Right hindlimb (tissue), 1 donor: ENCODE measurements at regions not wholly inside any gene's neighbourhood (a gene's known extent, or its start where the extent isn't known, plus 50 kb on each side); places are given as distances from the start of the nearest gene placed in this dataset.
"Not testable (repeated sequence)": the region's sequence is repeated elsewhere in the genome, so short reads cannot be mapped to it uniquely, and the experiment has no call there.

Experiments
- DNase-seq: peaks from one replicate; pipeline ENCODE4 v3.0.0-alpha.2; 2018

GRCh38 chr6:134778431-134778830 is 171.5 kb downstream of the ALDH8A1 start:
- DNase-seq = no peak

DNA sequence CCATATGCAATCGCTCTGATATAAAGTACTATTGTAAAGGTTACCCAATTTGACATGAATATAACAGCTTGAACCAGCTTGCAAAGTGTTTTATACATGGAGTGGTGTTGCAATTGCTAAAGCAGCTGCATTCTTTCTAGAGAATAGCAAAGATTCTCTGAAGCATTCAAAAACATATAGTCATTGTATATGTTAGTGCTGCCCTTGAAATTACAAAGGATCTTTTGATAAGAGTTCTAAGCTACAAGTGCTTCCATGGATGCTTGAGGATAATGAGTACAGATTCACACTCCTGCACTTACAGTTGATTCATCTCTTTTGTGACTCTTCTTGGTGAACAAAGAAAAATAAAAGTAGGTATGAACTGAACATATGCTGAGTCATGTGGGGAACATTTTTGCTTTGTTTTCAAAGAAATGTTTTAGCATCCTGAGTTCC is 175.7 kb downstream of the ALDH8A1 start:
- DNase-seq = no peak

GRCh38 chr6:134772671-134773360 is 177.1 kb downstream of the ALDH8A1 start:
- no peak for DNase-seq

- DNase-seq = no peak
Observed at GRCh38 chr6:134768931-134769330, 181.0 kb downstream of the ALDH8A1 start.

DNA sequence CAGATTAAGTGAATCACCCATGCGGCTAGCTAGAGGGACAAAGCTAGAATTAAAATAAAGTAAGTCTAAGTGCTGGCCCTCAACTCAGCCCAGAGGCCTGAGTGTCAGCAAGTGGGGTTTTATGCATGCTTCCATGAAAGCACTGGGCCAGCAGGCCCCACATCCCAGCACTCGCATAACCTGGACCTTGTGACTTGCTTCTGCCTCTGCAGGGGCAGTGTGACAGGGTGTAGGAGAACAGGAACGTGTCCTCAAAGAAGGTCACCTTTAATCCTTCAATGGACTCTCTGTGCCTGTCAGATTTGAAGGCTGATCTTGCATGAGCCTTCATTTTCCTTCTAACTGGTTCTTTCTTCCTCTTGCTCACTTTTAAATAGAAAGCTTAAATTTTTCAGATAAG is 183.4 kb downstream of the ALDH8A1 start:
- DNase-seq = no peak

- no peak for DNase-seq
Observed at GRCh38 chr6:134764741-134765140, 185.2 kb downstream of the ALDH8A1 start.

GRCh38 chr6:134763575-134763974 is 186.3 kb downstream of the ALDH8A1 start:
- not testable (repeated sequence) for DNase-seq

DNA sequence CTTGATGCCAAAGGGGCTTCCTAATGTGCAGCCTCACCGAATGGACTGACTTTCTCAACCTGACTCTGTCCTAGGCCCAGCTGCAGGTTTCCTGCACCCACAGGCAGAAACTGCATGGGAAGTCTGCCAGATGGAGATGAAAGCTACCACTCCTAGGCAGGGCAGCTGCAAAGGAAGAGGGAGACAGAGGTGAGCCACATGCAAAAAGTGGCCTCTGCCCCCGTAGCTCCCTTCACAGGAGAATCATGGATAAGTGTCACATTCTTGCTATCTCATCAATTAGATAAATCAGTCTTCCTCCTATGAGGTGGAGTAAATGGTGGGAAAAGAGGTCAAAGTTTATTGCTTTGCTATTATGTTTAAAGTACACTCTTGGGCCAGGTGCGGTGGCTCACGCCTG is 191.3 kb downstream of the ALDH8A1 start:
- DNase-seq = no peak

DNA sequence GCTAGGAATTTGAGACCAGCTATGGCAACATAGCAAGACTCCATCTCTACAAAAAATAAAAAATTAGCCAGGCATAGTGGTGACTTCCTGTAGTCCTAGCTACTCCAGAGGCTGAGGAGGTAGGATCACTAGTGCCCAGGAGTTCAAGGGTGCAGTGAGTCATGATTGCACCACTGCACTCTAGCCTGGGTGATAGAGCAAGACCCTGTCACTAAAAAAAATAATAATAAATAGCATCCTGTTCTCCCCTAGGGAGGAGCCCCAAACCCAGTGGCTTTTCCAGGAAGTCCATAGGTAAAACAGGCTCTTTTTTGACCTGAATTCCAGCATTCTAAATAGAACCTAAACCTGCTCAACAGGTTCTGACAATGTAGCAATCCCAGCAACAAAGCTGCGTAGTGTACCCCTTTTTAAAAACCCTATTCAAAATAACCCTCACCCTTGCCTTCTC is 192.0 kb downstream of the ALDH8A1 start:
- DNase-seq = no peak

DNA sequence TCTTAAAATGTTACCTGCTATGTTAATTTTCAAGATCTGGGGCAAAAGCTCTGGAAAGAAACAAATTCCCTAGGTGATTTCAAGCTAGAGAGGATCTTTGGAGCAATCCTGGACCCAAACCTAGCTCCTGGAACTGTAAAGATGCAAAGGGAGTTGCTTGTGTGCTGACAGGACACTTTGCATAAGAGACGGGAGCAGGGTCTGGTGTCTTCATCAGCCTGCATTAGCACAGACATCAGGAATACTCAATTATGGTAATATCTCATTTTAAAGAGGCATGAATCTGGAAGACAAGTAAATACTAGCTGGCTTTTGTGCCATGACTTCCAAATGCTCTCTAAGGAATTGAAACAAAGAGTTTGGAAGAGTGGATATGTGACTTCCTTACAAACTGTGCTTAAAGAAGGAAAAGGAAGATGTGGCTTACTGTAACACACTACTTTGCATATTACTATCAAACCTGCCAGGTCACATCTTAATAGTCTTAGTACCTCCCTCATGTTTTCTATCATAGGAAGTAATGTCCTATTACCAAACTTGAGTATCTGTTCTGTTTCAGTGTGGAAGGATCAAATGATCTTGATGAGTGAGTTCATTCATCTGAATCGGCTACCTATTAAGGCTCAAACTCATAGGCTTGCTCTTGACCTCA is 193.4 kb downstream of the ALDH8A1 start:
- DNase-seq = no peak

- no peak for DNase-seq
Observed at GRCh38 chr6:134754013-134754690, 195.7 kb downstream of the ALDH8A1 start.

DNA sequence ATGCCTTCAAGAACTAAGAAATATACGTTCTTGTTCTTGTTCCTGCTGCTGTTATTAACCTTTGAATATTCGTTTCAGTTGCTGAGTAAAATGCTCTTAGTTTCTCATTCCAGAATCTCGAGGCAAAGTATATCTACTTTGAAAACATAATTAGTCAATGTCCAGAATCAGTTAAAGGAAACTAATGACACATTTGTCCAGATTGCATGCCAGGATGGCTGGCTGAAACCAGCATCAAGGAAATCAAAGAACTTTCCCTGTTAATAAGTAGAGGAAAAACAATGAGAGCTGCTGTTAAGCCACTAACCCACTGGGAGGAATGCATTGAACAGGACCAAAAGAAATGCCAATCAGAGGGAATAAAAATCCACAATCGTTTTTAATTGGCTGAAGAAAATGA is 196.9 kb downstream of the ALDH8A1 start:
- no peak for DNase-seq

GRCh38 chr6:134752445-134752844 is 197.5 kb downstream of the ALDH8A1 start:
- no peak for DNase-seq

GRCh38 chr6:134750669-134751068 is 199.2 kb downstream of the ALDH8A1 start:
- DNase-seq = no peak

DNA sequence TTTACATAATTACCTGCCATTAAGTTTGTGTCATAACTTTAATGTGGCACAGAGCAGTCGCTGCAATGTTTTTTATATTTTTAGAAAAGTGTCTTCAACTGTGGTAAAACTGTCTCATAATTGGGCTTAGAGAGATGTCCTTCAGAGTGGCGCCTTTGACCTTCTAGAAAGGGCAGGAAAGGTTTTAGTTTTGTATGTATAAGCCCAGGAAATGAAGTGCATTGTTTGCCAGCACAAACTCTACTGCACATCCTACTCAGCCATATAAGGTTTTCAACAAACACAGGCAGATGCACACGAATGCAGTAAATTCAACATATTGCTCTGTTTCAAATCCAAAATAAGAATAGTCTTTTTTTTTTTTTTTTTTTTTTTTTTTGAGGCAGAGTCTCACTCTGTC is 201.4 kb downstream of the ALDH8A1 start:
- no peak for DNase-seq

- not testable (repeated sequence) for DNase-seq
Observed at GRCh38 chr6:134747197-134747596, 202.7 kb downstream of the ALDH8A1 start.

DNA sequence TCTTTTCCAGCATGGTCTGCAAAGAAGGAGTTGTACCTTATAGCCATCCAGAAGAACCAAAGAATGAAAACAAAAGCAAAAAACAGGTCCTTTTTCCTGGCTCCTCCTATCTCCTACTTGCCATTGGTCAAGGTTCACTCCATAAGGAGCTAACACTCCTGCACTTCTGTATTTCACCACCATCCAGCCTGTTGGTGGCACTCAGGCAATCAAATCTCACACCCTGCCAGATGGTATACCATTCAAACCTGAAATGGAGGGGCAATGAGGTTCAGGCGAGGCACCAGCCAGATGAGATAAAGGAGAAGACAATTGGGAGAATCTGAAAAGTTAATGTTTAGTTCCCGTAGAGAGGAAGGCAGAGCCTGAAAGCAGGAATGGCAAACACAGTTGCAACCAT is 203.8 kb downstream of the ALDH8A1 start:
- no peak for DNase-seq

DNA sequence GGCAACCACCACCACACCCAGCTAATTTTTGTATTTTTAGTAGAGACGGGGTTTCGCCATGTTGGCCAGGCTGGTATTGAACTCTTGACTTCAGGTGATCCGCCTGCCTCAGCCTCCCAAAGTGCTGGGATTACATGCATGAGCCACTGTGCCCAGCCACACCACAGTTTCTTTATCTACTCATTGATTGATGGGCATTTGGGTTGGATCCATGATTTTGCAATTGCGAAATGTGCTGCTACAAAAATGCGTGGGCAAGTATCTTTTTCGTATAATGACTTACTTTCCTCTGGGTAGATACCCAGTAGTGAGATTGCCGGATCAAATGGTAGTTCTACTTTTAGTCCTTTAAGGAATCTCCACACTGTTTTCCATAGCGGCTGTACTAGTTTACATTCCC is 204.7 kb downstream of the ALDH8A1 start:
- not testable (repeated sequence) for DNase-seq

DNA sequence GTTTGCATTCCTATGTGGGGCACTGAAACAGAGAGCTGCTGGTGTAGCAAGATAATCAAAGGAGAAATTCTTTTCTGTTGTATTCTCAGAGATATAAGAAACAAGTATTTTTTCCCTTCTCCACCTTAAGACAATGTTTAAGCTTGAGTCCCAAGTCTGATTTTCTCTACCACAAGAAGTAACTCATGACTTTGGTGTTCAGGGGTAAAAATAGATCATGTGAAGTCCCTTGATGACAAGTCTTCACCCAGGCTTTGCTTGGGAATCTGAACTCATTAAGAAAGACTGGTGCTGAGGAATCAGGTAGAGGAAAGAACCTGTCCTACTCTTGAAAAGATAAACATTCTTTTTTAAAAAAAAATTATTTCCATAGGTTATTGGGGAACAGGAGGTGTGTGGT is 205.6 kb downstream of the ALDH8A1 start:
- DNase-seq = no peak

- no peak for DNase-seq
Observed at GRCh38 chr6:134741200-134741536, 208.7 kb downstream of the ALDH8A1 start.

GRCh38 chr6:134740473-134741199 is 209.3 kb downstream of the ALDH8A1 start:
- no peak for DNase-seq

DNA sequence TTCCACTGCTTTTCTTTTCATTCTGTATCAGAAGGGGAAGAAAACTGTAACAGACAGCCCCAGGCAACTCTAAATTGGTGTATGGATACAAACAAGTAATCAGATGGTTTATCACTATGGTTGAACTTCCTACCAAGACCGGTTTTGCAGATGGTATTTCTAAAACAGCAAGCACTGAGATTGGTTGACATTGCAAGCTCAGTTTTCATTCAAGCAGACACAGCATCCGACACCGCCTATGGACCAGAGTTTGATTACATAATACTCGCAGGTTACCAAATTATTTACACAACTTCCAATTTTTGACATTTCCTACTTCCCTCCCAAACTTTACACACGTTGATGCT is 209.9 kb downstream of the ALDH8A1 start:
- no peak for DNase-seq

DNA sequence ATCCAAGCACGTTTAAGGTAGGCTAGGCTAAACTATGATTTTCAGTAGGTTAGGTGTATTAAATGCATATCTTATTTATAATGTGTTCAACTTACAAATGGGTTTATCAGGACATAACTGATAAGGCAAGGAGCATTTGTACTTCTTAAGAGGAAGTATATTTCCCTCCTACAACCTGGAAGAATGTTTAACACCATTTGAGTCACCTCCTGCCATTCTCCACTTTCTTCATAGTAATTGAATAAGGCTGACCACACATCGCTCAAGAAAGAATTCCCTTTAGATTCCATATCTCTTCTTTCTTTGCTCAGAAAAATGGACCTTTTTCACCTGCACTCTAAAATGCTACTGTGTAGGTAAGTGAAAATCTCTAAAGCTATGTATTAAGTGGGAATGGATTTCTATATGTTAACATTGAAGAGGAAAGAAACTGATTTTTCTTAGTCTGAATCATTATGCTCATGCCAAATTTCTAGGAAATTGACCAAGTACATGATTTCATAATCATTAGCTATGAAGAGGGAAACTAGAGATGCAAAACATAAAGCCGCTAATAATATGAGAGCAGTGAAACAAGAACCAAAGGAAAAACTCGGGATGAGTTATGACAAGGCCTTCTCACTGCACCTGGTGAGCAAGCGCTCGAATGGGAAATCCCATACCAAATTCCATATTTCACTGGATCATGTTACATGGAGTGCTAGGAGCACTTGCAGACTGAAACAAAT is 210.4 kb downstream of the ALDH8A1 start:
- DNase-seq = no peak
